GM19025 (cell line): ENCODE measurements at regions not wholly inside any gene's neighbourhood (a gene's known extent, or its start where the extent isn't known, plus 50 kb on each side); places are given as distances from the start of the nearest gene placed in this dataset.

Experiments used
- ATAC-seq: cut with Tn5 transposase; IDR thresholded peaks from one replicate; pipeline ENCODE4 v1.9.1; 2021; ENCODE audit warnings: mild to moderate bottlenecking, low read depth, moderate library complexity; ENCODE audit not compliant: unreplicated experiment

- no peak for ATAC-seq
Observed at GRCh38 chr16:76612497-76612896, 335.3 kb downstream of the CNTNAP4 start.

- ATAC-seq, result no peak
Observed at GRCh38 chr16:76614269-76614668, 337.1 kb downstream of the CNTNAP4 start.

- no peak for ATAC-seq
Observed at GRCh38 chr16:76622876-76623275, 345.7 kb downstream of the CNTNAP4 start.

- no peak for ATAC-seq
Observed at GRCh38 chr16:76634847-76635697, 357.9 kb downstream of the CNTNAP4 start.

- ATAC-seq, result no peak
Observed at GRCh38 chr16:76639685-76640289, 362.6 kb downstream of the CNTNAP4 start.

GRCh38 chr16:76650582-76650981 lies 373.4 kb downstream of the CNTNAP4 start:
- ATAC-seq, result no peak

GRCh38 chr16:76653390-76654026 lies 376.3 kb downstream of the CNTNAP4 start:
- no peak for ATAC-seq

- no peak for ATAC-seq
Observed at GRCh38 chr16:76654088-76654820, 377.1 kb downstream of the CNTNAP4 start.

GRCh38 chr16:76656994-76657393 lies 379.8 kb downstream of the CNTNAP4 start:
- no peak for ATAC-seq

- ATAC-seq, result no peak
Observed at GRCh38 chr16:76661691-76662235, 384.6 kb downstream of the CNTNAP4 start.

- ATAC-seq, result no peak
Observed at GRCh38 chr16:76665571-76666275, 388.5 kb downstream of the CNTNAP4 start.

GRCh38 chr16:76668207-76668725 lies 391.1 kb downstream of the CNTNAP4 start:
- no peak for ATAC-seq

- no peak for ATAC-seq
Observed at GRCh38 chr16:76669288-76669687, 392.1 kb downstream of the CNTNAP4 start.

GRCh38 chr16:76670125-76670857 lies 393.1 kb downstream of the CNTNAP4 start:
- ATAC-seq, result no peak

- no peak for ATAC-seq
Observed at GRCh38 chr16:76676356-76676755, 399.2 kb downstream of the CNTNAP4 start.

- no peak for ATAC-seq
Observed at GRCh38 chr16:76681296-76681695, 404.1 kb downstream of the CNTNAP4 start.

- ATAC-seq, result no peak
Observed at GRCh38 chr16:76683051-76683450, 405.9 kb downstream of the CNTNAP4 start.

- no peak for ATAC-seq
Observed at GRCh38 chr16:76696876-76697275, 419.7 kb downstream of the CNTNAP4 start.

- no peak for ATAC-seq
Observed at GRCh38 chr16:76705892-76706291, 428.7 kb downstream of the CNTNAP4 start.
